Lower leg skin (tissue), 3 donors: ENCODE measurements at regions not wholly inside any gene's neighbourhood (a gene's known extent, or its start where the extent isn't known, plus 50 kb on each side); places are given as distances from the start of the nearest gene placed in this dataset.

Experiments
- POLR2A ChIP-seq, 2 donors: fragments of 450-650 bp; IDR thresholded peaks; one replicate each; pipeline ENCODE4 v1.6.1; 2016 to 2017; ENCODE audit warnings: antibody characterized with exemption in 2 of 2, mild to moderate bottlenecking in 1 of 2, moderate library complexity in 1 of 2
- TF ChIP-seq, protein P1 (sequence below), 3 donors: fragments of 450-650 bp; IDR thresholded peaks; one replicate each; pipeline ENCODE4 v1.5.1; 2016; ENCODE audit warnings: antibody characterized with exemption in 3 of 3, mild to moderate bottlenecking in 3 of 3, moderate library complexity in 2 of 3

DNA sequence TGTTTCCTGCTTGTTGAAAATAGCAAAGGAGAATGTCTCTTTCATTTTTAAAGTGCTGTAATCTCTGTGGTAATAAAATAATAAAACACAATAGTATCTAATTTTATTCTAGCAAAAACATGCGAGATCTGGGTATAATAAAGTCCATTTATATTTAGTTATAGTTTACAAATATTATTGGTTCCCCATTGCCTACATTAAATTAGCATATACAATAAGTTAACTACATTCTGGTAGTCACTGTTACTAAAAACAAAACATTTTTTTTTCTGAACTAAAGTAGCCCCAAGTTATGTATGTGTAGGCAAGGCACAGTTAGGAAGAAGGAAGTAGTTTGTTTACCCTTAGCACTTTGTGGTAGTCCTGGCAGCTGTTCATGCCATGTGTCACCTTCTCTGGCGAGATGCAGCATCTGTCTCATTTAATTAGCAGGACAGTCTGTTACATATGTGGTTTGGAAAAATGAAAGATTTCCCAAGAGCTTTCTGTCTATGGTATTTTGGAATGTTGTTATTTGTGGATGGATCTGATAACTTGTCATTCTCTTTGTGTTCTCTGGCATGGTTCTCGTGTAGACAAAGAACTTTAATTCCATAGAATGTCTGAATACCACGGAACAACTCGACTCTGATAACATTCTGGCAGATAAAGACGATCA is 231.3 kb upstream of the PITX2 start:
- TF ChIP-seq POLR2A (IDR thresholded peaks at IDR 0.05), result no peak
- TF ChIP-seq, protein P1, sequence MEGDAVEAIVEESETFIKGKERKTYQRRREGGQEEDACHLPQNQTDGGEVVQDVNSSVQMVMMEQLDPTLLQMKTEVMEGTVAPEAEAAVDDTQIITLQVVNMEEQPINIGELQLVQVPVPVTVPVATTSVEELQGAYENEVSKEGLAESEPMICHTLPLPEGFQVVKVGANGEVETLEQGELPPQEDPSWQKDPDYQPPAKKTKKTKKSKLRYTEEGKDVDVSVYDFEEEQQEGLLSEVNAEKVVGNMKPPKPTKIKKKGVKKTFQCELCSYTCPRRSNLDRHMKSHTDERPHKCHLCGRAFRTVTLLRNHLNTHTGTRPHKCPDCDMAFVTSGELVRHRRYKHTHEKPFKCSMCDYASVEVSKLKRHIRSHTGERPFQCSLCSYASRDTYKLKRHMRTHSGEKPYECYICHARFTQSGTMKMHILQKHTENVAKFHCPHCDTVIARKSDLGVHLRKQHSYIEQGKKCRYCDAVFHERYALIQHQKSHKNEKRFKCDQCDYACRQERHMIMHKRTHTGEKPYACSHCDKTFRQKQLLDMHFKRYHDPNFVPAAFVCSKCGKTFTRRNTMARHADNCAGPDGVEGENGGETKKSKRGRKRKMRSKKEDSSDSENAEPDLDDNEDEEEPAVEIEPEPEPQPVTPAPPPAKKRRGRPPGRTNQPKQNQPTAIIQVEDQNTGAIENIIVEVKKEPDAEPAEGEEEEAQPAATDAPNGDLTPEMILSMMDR (IDR thresholded peaks at IDR 0.05), result no peak
